GM08714 (cell line): ENCODE measurements at regions not wholly inside any gene's neighbourhood (a gene's known extent, or its start where the extent isn't known, plus 50 kb on each side); places are given as distances from the start of the nearest gene placed in this dataset.

Experiments
- H3K4me3 ChIP-seq: fragments of 200-500 bp; sonication (Bioruptor generic); 2 replicates; pipeline ENCODE4 v1.5.1; 2014; ENCODE audit warnings: mild to moderate bottlenecking, low read length, inconsistent platforms
- ZNF274 ChIP-seq: IDR thresholded peaks from 2 replicates; pipeline ENCODE4 v1.6.1; 2012; ENCODE audit warnings: mild to moderate bottlenecking, low read depth, low read length

DNA sequence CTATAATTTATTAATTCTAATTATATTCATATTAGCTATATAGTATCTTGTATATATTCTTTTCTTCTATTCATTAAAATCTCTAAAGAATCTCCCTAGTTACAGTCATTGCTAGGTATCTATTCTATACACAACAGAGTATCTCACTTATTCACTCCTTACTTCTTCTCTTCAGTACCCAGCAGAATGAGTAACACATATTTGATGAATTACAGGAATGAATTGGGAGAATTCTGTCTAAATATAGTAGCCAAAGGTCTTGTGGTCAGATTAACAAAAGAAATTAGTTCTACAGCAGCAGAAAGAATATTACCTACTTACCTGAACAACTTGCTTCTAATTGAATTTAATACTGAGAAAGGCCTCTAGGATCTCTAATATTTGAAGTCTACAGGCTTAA, 758.0 kb upstream of the ZEB2 start:
- TF ChIP-seq ZNF274 = no peak
- no peak overlapping the region for H3K4me3 ChIP-seq

DNA sequence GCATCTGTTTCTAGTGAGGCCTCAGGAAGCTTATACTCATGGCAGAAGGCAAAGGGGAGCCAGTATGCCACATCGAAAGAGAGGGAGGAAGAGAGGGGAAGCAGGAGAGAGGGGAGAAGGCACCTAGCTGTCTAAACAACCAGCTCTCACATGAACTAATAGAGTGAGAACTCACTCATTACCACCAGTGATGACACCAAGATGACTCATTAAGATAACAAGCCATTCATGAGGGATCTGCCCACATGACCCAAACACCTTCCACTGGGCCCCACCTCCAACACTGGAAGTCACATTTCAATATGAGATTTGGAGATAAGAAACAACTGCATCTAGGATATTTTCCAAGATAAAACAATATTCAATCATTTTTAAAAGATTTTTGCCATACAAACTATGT, 753.9 kb upstream of the ZEB2 start:
- H3K4me3 ChIP-seq = no peak overlapping the region
- no peak for TF ChIP-seq ZNF274

DNA sequence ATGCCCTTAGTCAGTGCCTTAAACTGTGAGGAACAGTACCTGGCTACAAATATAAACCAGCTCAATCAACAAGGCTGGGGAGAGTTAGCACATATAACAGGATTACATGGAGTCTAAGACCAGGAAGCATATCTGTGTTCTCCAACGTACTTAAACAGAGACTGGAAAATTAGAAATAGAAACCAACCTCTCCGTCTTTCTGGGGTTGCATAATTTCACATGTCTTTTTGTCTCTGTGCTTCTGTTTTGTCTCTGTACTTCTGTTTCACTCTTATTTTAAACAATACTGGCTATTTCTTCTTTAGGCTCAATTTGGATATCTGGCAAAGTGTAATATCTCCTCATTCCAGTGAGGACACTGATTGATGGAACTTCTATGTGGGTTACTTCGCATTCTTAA, 749.0 kb upstream of the ZEB2 start:
- no peak for TF ChIP-seq ZNF274
- no peak overlapping the region for H3K4me3 ChIP-seq

DNA sequence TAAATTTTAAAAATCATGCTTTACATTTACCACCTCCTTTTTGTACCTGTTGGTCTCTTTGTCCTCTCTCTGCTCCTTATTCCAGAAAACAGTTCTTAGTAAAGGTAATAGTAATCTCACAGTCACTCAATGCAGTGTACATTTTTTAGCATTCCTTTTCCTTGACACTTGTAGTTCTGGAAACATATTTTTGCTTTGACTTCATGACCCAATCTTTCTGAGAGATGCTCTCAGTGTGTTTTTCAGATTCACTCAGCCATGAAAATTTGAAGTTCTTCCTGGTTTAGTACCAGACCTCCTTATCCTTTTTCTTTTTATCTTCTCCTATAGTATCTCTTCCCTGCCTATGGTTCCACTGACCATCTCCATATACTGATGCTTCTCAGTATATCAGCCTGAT, 747.5 kb upstream of the ZEB2 start:
- H3K4me3 ChIP-seq = no peak overlapping the region
- no peak for TF ChIP-seq ZNF274

DNA sequence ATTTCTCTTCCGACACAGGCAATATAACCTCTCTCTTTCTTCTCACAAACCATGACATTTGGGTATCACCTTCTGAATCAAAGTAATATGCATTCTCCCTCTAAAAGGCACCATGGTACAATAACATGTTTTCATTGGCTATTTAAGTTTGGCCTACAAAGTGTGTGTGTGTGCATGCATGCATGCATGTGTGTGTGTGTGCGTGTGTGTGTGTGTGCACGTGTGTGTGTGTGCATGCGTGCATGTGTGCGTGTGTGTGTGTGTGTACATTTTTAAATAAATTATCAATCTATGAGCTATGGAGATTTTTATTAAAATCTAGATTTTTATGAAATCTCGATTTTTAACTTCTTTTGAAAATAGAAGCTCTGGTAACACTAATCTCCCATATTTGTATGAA, 745.3 kb upstream of the ZEB2 start:
- no peak overlapping the region for H3K4me3 ChIP-seq
- no peak for TF ChIP-seq ZNF274

DNA sequence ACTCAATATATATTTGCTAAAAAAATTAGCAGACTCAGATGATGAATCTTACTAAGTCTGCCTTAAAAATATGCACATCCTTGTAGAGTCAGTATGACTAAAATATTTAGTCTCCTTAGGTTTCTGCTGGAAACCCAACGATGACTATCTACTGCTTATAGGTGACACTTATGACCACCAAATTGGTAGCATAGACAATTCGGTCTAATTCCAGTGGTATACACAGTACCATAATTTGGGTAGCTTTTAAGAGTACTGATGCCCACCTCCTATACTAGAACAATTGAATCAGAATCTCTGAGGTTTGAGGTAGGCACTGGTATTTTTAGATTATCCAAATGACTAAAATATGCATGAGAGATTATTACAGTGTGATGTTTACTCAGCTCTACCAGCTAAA, 740.8 kb upstream of the ZEB2 start:
- H3K4me3 ChIP-seq = no peak overlapping the region
- TF ChIP-seq ZNF274 = no peak

DNA sequence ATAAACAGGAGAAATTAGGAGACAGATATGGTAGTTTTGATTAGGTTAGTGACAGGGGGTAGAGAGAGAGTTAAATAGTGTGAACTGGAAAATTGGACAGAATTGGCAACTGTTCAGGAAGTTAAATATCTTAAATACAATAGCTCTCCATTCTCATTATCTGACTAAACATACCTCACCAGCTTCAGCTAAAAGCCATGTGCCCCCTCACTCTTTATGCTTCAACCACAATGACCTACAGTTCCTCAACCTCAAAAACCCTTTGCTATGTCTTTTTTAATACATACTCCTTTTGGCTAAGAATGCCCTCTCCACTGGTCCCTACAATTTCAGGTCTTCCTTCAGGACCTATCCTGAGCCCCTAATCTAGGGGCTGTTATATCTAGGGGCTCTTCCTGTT, 740.2 kb upstream of the ZEB2 start:
- TF ChIP-seq ZNF274 = no peak
- no peak overlapping the region for H3K4me3 ChIP-seq

DNA sequence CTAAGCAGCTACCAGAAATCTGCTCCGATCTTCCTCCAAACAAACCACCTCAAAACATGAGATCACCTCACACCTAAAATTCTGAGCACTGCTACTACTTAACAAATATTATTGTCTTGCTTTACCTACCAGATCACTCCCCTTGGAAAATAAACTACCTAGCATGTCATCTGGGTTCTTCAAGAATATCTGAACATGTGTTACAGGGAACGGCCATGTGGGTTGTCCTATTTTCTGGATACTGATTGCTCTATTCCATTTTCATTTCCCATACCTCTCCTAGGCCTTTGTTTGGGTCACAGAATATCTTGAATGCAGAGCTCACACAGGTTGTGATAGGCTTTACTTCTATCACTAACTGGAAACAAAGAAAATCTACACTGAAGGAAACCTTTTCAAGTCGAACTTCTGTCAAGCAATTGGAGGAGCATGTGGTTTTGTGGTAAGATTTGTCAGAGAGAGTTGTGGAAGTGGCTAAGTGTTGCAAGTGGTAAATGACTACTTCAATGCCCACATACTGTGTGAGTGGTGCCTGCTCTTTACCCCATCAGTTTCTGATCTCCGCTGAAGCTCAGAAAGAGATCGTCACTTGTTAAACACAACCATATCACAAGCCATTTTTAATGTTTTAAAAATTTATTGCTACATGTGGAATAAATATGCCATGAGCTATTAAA, 739.1 kb upstream of the ZEB2 start:
- no peak overlapping the region for H3K4me3 ChIP-seq
- no peak for TF ChIP-seq ZNF274

DNA sequence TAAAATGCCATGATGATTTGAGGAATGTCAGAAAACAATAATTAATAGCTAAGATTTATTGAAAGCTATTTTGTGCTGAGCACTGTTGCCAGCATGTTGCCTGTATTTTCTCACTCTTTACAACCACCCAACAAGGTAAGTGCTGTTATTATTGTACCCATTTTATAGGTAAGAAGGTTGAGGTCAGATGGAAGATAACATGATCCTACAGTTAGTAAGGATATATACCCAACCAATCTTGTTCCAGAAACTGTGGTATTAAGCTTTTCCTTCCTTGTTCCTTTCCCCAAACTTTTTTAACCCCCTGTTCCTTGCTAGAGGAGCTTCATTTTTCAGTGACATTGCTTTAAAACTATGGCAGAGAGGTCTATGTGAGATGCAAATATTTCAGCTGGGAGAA, 738.0 kb upstream of the ZEB2 start:
- H3K4me3 ChIP-seq = no peak overlapping the region
- no peak for TF ChIP-seq ZNF274

DNA sequence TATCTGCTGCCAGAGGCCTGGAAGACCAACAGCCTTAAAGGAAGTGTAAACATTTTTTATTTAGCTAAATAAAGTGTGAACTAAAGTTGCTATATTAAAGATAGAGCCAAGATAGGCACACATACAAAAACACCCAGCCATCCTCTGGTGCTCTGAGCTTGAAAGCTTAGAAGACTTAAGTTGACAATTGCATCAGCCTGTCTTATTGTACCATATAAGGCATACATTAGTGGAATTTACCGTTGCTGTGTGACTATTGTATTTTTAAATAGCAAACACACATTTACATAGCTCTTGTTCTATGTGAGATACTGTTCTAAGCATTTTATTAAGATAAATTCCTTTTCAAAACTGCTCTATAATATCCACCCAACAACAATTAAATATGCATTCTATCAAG, 736.6 kb upstream of the ZEB2 start:
- TF ChIP-seq ZNF274 = no peak

DNA sequence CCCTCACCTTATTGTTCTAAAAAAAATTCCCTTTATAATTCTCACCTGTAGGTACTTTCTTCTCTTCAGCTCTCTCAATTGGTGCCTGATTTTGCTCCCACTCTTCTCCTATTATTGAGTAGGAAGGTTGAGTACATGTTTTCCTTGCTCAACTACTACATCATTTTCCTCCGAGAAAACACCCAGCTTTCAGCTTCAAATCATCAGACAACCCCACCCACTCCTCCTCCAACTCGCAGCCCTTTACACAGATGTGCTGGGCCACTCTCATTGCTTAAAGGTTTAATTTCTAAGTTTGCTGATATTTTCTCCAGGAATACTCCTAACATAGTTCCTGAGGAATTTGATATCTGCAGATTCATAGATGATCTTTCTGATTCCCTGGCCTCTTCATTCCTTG, 734.4 kb upstream of the ZEB2 start:
- H3K4me3 ChIP-seq = no peak overlapping the region
- TF ChIP-seq ZNF274 = no peak

More for the DNA sequence above, 736.6 kb upstream of the ZEB2 start:
- H3K4me3 ChIP-seq = no peak overlapping the region

DNA sequence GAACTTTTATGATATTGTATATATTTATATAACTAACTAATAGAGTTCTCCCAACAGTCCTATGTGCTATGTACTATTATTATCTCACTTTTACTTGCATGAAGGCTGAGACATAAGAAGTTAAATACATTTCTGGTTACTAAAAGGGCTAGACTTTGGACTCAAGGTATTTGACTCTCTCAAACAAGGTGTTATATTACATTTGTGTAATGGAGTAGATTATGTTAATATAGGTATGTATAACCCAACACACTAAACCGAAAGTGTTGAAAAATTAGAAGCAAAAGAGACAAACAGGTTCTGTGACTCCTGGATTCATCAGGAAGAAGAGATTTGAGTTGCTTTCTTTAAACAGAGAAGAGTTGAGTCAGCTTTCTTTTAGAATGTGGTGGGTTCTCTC, 733.6 kb upstream of the ZEB2 start:
- H3K4me3 ChIP-seq = no peak overlapping the region
- TF ChIP-seq ZNF274 = no peak

DNA sequence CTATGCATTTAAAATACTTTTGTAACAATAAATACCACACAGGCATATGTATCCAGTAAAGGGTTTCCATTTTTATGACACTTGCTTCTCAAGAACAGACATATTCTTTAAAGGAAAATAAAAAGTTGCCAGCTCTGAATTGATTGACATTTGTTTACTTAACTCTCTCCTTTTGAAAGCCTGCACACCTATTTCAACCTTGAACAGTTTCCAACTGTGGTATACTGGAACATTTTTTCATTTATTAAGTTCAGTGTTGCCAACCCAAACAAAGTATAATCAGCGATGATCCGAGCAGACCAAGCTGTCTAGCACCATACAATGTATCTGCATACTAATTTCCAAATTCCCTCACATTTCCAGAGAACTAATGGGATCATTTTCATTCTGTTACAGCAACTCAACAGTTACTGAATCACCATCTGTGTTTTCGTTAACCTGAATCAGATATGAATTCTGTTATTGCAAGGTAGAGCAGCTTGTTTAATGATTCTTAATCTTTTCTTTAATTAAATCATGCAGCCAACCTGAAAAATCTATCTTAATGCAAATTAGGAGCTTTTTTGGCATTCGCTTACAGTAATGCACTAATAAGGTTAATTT, 725.5 kb upstream of the ZEB2 start:
- no peak for TF ChIP-seq ZNF274

DNA sequence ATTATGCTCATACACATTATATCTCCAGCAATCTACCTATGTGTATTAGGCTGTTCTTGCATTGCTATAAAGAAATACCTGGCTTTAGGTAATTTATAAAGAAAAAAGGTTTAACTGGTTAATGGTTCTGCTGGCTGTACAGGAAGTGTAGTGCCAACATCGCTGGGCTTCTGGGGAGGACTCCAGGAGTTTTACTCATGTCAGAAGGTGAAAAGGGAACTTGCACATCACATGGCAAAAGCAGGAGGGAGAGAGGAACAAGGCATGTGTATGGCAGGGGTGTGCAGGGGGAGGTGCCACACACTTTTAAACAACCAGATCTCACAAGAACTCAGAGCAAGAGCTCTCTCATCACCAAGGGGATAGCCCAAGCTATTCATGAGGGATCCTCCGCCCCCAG, 715.4 kb upstream of the ZEB2 start:
- no peak overlapping the region for H3K4me3 ChIP-seq
- no peak for TF ChIP-seq ZNF274

More for the DNA sequence above, 725.5 kb upstream of the ZEB2 start:
- H3K4me3 ChIP-seq = no peak overlapping the region

DNA sequence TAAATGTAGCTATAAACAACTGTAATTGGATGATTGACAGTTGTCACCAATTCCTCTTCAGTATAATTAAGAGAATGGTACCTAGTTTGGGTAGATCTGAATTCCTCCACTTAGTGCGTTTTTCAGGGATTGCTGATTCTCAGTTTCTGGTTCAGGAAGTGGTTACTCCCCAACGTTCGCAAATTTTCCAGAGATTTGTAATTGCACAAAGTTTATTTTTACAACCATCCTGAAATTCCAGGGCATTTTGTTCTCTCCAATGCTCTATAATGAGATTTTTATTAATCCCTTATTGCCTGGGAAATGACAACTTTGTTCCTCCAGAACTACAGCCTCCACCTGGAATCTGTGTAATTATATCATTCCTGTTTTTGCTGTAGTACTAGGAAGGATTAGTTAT, 710.6 kb upstream of the ZEB2 start:
- TF ChIP-seq ZNF274 = no peak

DNA sequence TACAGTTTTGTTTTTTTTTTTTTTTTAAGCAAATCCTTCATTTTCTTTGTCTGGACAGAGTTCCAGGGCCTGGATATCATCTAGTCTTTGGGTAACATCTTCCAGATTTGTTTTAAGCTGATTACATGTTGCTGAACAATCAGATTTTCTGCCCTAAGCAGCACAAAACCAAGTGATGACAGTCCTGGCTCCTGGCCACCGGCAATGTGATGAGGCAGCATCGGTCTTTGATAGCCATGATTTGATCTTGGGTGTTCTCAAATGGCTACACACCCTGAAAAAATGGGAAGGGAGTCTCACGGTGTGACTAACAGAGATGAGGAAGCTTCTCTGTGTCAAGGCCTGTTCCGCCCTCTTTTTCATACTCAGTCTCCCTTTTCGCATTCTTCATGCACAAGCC, 708.6 kb upstream of the ZEB2 start:
- H3K4me3 ChIP-seq = no peak overlapping the region
- no peak for TF ChIP-seq ZNF274

More for the DNA sequence above, 710.6 kb upstream of the ZEB2 start:
- no peak overlapping the region for H3K4me3 ChIP-seq
